H9 (cell line): ENCODE measurements at regions not wholly inside any gene's neighbourhood (a gene's known extent, or its start where the extent isn't known, plus 50 kb on each side); places are given as distances from the start of the nearest gene placed in this dataset.

Experiments
- DNase-seq: peaks from one replicate; pipeline ENCODE4 v3.0.0-alpha.2; 2017
- H2AFZ ChIP-seq: one replicate; pipeline ENCODE4 v1.6.1; 2013; ENCODE audit warnings: mild to moderate bottlenecking, low read length, control low read depth, moderate library complexity
- H2AK5ac ChIP-seq: 2 replicates; pipeline ENCODE4 v1.6.1; 2013; ENCODE audit warnings: low read length, control low read depth, mixed read lengths; ENCODE audit not compliant: insufficient read length
- H2BK120ac ChIP-seq: one replicate; pipeline ENCODE4 v1.6.1; 2013; ENCODE audit warnings: low read depth, mild to moderate bottlenecking, low read length, control low read depth, inconsistent platforms; ENCODE audit not compliant: poor library complexity, severe bottlenecking
- H2BK12ac ChIP-seq: 2 replicates; pipeline ENCODE4 v1.6.1; 2013; ENCODE audit warnings: low read length, control low read depth, mixed read lengths, low read depth; ENCODE audit not compliant: insufficient read length
- H2BK15ac ChIP-seq: 2 replicates; pipeline ENCODE4 v1.6.1; 2013; ENCODE audit warnings: low read depth, low read length, control low read depth
- H2BK20ac ChIP-seq: one replicate; pipeline ENCODE4 v1.6.1; 2013; ENCODE audit warnings: low read depth, mild to moderate bottlenecking, low read length, control low read depth, inconsistent platforms; ENCODE audit not compliant: poor library complexity, severe bottlenecking
- H2BK5ac ChIP-seq: 2 replicates; pipeline ENCODE4 v1.6.1; 2013; ENCODE audit warnings: low read length, control low read depth, mixed read lengths; ENCODE audit not compliant: insufficient read length
- H3K14ac ChIP-seq: 2 replicates; pipeline ENCODE4 v1.6.1; 2013; ENCODE audit warnings: low read length, control low read depth; ENCODE audit not compliant: insufficient read depth
- H3K18ac ChIP-seq: 2 replicates; pipeline ENCODE4 v1.6.1; 2013; ENCODE audit warnings: low read depth, mild to moderate bottlenecking, mixed read lengths, low read length, control low read depth; ENCODE audit not compliant: insufficient read length
- H3K23ac ChIP-seq: 2 replicates; pipeline ENCODE4 v1.6.1; 2013; ENCODE audit warnings: low read length, control low read depth, mixed read lengths, low read depth; ENCODE audit not compliant: insufficient read length
- H3K23me2 ChIP-seq: 2 replicates; pipeline ENCODE4 v1.6.1; 2013; ENCODE audit warnings: low read depth, mild to moderate bottlenecking, mixed read lengths, low read length, control low read depth; ENCODE audit not compliant: insufficient read length, poor library complexity, severe bottlenecking
- H3K27ac ChIP-seq: 2 replicates; pipeline ENCODE4 v1.5.1; 2013; ENCODE audit warnings: low read length, control low read depth, mixed read lengths, low read depth; ENCODE audit not compliant: insufficient read length
- H3K27me3 ChIP-seq: 2 replicates; pipeline ENCODE4 v1.6.1; 2013; ENCODE audit warnings: low read length, control low read depth, inconsistent platforms; ENCODE audit not compliant: insufficient read depth
- H3K4ac ChIP-seq: 2 replicates; pipeline ENCODE4 v1.6.1; 2013; ENCODE audit warnings: low read depth, mild to moderate bottlenecking, control low read depth, inconsistent platforms, low read length, moderate library complexity
- H3K4me1 ChIP-seq: 2 replicates; pipeline ENCODE4 v1.6.1; 2013; ENCODE audit warnings: low read length, control low read depth, inconsistent platforms; ENCODE audit not compliant: insufficient read depth
- H3K4me2 ChIP-seq: 2 replicates; pipeline ENCODE4 v1.6.1; 2013; ENCODE audit warnings: low read length, control low read depth, mixed read lengths; ENCODE audit not compliant: insufficient read length, insufficient read depth
- H3K56ac ChIP-seq: 2 replicates; pipeline ENCODE4 v1.6.1; 2013; ENCODE audit warnings: low read depth, mild to moderate bottlenecking, mixed read lengths, low read length, control low read depth; ENCODE audit not compliant: insufficient read length
- H3K79me1 ChIP-seq: 2 replicates; pipeline ENCODE4 v1.6.1; 2013; ENCODE audit warnings: low read depth, mild to moderate bottlenecking, moderate library complexity, low read length, control low read depth, inconsistent platforms; ENCODE audit not compliant: insufficient read depth, poor library complexity, severe bottlenecking
- H3K79me2 ChIP-seq: 2 replicates; pipeline ENCODE4 v1.6.1; 2013; ENCODE audit warnings: low read length, control low read depth, inconsistent platforms; ENCODE audit not compliant: insufficient read depth
- H3K9ac ChIP-seq: 2 replicates; pipeline ENCODE4 v1.6.1; 2013; ENCODE audit warnings: low read length, control low read depth, mixed read lengths; ENCODE audit not compliant: insufficient read length; ENCODE audit errors: extremely low read depth
- H3K9me3 ChIP-seq: one replicate; pipeline ENCODE4 v1.6.1; 2013; ENCODE audit warnings: low read depth, low read length, inconsistent platforms; ENCODE audit not compliant: control insufficient read depth
- H3T11ph ChIP-seq: one replicate; pipeline ENCODE4 v1.6.1; 2013; ENCODE audit warnings: mild to moderate bottlenecking, low read length, control low read depth, inconsistent platforms
- H4K20me1 ChIP-seq: one replicate; pipeline ENCODE4 v1.6.1; 2013; ENCODE audit not compliant: control insufficient read depth, insufficient read length, insufficient read depth
- H4K5ac ChIP-seq: 2 replicates; pipeline ENCODE4 v1.6.1; 2013; ENCODE audit warnings: low read depth, mild to moderate bottlenecking, mixed read lengths, low read length, control low read depth; ENCODE audit not compliant: insufficient read length
- H4K8ac ChIP-seq: replicated peaks from 2 replicates; pipeline ENCODE4 v1.6.1; 2013; ENCODE audit warnings: low read length, control low read depth, mixed read lengths, low read depth; ENCODE audit not compliant: insufficient read length
- H4K91ac ChIP-seq: 2 replicates; pipeline ENCODE4 v1.6.1; 2013; ENCODE audit warnings: low read depth, mild to moderate bottlenecking, moderate library complexity, mixed read lengths, low read length, control low read depth; ENCODE audit not compliant: insufficient read length
- H3K27ac Mint-ChIP-seq, 3 experiments: 2 replicates in 2 of 3; 3 replicates in 1 of 3; pipeline ENCODE4 v1.8.0; 2020 to 2021; ENCODE audit warnings: mixed read lengths in 3 of 3, mild to moderate bottlenecking in 1 of 3, moderate library complexity in 1 of 3
- H3K27me3 Mint-ChIP-seq: 2 replicates; pipeline ENCODE4 v1.8.0; 2021; ENCODE audit warnings: low read depth, mild to moderate bottlenecking, moderate library complexity, mixed read lengths
- H3K36me3 Mint-ChIP-seq, 3 experiments: 2 replicates in 2 of 3; 3 replicates in 1 of 3; pipeline ENCODE4 v1.8.0; 2020 to 2021; ENCODE audit warnings: low read depth in 3 of 3, mixed read lengths in 3 of 3; ENCODE audit not compliant: insufficient read depth in 1 of 3
- H3K4me1 Mint-ChIP-seq, 2 experiments: 2 replicates each; pipeline ENCODE4 v1.8.0; 2020; ENCODE audit warnings: mixed read lengths in 2 of 2
- H3K4me3 Mint-ChIP-seq, 2 experiments: 2 replicates in 1 of 2; 3 replicates in 1 of 2; pipeline ENCODE4 v1.8.0; 2020 to 2021; ENCODE audit warnings: mild to moderate bottlenecking in 2 of 2, mixed read lengths in 2 of 2, moderate library complexity in 1 of 2
- H3K9me3 Mint-ChIP-seq, 2 experiments: 2 replicates in 1 of 2; 3 replicates in 1 of 2; pipeline ENCODE4 v1.8.0; 2020; ENCODE audit warnings: mild to moderate bottlenecking in 2 of 2, mixed read lengths in 2 of 2, moderate library complexity in 1 of 2
- WGBS: extraction: QIAGEN DNeasy Blood & Tissue Kit; methylation state at CpG from one replicate; pipeline ENCODE4 v1.1.7; 2013; ENCODE audit warnings: missing lambda C conversion rate, low lambda C conversion rate, mixed read lengths; ENCODE audit not compliant: insufficient read length; ENCODE audit errors: extremely low coverage; 5-methylcytosine and 5-hydroxymethylcytosine counted together
- TF ChIP-seq, protein P1 (sequence below): fragments of 200-600 bp; sonication (generic); conservative IDR thresholded peaks from 3 replicates; pipeline ENCODE4 v1.8.0; 2021; ENCODE audit warnings: antibody characterized with exemption, mild to moderate bottlenecking

DNA sequence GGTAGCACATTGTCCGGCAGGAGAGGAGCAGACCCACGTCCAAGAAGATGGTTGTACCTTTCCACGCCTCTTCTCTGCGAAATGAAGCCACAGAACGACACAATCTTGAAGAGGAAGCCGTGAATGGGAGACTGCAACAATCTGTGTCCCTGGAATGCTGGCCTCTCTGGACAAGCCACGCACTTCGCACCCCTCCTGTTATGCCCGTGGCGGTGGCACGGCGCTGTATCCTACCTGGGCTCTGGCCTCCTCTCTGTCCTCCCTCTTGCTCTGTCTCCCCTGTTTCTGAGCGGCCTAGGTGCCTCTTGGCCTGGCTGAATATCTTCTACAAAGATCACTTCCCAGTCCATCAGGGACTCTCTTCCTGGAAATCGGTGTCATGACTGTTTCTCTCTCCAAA is 717.8 kb downstream of the KCNJ18 start:
- Histone ChIP-seq H2BK12ac (no peak overlapping the region), H2BK120ac (no peak overlapping the region), H4K8ac (no peak overlapping the region), H2AK5ac (no peak overlapping the region), H3K56ac (no peak overlapping the region), H3K23ac (no peak overlapping the region), H3K4me2 (no peak overlapping the region), H2BK5ac (no peak overlapping the region), H4K20me1 (no peaks in the 10 kb centered on the region), H3K27ac (no peak overlapping the region), H2AFZ (no peak overlapping the region), H2BK15ac (no peak overlapping the region), H3K9me3 (peaks cover 51% of the 10 kb centered on the region), H3K23me2 (no peaks in the 10 kb centered on the region), H4K91ac (no peak overlapping the region), H4K5ac (no peak overlapping the region), H3K18ac (no peak overlapping the region), H2BK20ac (no peak overlapping the region), H3K4ac (no peak overlapping the region), H3K4me1 (no peaks in the 10 kb centered on the region), H3K14ac (no peak overlapping the region), H3T11ph (no peak overlapping the region), H3K27me3 (no peaks in the 10 kb centered on the region), H3K79me1 (no peaks in the 10 kb centered on the region), H3K9ac (no peak overlapping the region), H3K79me2 (no peaks in the 10 kb centered on the region)
- WGBS = no CpG with 5 or more reads among the region's 14 CpGs
- no peak for DNase-seq
- Mint-ChIP-seq H3K36me3 (peaks cover 14 to 24% (median 24%) of the 10 kb centered on the region in 3 experiments), H3K4me1 (no peaks in the 10 kb centered on the region), H3K9me3 (peaks cover 59 to 63% of the 10 kb centered on the region in 2 experiments), H3K4me3 (no peak overlapping the region; a peak in 1 of 5 replicates), H3K27ac (no peak overlapping the region), H3K27me3 (peaks cover 6% of the 10 kb centered on the region)
- TF ChIP-seq, protein P1, sequence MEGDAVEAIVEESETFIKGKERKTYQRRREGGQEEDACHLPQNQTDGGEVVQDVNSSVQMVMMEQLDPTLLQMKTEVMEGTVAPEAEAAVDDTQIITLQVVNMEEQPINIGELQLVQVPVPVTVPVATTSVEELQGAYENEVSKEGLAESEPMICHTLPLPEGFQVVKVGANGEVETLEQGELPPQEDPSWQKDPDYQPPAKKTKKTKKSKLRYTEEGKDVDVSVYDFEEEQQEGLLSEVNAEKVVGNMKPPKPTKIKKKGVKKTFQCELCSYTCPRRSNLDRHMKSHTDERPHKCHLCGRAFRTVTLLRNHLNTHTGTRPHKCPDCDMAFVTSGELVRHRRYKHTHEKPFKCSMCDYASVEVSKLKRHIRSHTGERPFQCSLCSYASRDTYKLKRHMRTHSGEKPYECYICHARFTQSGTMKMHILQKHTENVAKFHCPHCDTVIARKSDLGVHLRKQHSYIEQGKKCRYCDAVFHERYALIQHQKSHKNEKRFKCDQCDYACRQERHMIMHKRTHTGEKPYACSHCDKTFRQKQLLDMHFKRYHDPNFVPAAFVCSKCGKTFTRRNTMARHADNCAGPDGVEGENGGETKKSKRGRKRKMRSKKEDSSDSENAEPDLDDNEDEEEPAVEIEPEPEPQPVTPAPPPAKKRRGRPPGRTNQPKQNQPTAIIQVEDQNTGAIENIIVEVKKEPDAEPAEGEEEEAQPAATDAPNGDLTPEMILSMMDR = no peak
